Psoas muscle (tissue), 7 donors: ENCODE measurements at regions not wholly inside any gene's neighbourhood (a gene's known extent, or its start where the extent isn't known, plus 50 kb on each side); places are given as distances from the start of the nearest gene placed in this dataset.

ENCODE experiments used
- ATAC-seq, 4 donors: fragments of 200-7000 bp; cut with Tn5 transposase; one replicate each; pipeline ENCODE4 v1.9.1; 2020; ENCODE audit warnings: moderate library complexity in 3 of 4, mild to moderate bottlenecking in 2 of 4
- DNase-seq, 2 donors: peaks; one replicate each; pipeline ENCODE4 v3.0.0-alpha.2; 2020
- H3K27ac ChIP-seq: fragments of 200-600 bp; one replicate; pipeline ENCODE4 v1.8.0; 2022
- H3K27me3 ChIP-seq, 3 donors: fragments of 200-600 bp in 1 of 3; one replicate each; pipeline versions ENCODE4 v1.6.1 to v1.8.0; 2013 to 2022; ENCODE audit warnings: low read length in 2 of 3, mild to moderate bottlenecking in 2 of 3, moderate library complexity in 1 of 3; ENCODE audit not compliant: insufficient read depth in 3 of 3
- H3K36me3 ChIP-seq, 2 donors: fragments of 200-600 bp in 1 of 2; one replicate each; pipeline versions ENCODE4 v1.6.1 to v1.8.0; 2013 to 2022; ENCODE audit warnings: low read depth in 1 of 2, mild to moderate bottlenecking in 1 of 2, moderate library complexity in 1 of 2; ENCODE audit not compliant: insufficient read depth in 1 of 2
- H3K4me1 ChIP-seq: fragments of 200-600 bp; one replicate; pipeline ENCODE4 v1.8.0; 2022
- H3K4me3 ChIP-seq: fragments of 200-600 bp; one replicate; pipeline ENCODE4 v1.8.0; 2022; ENCODE audit warnings: mild to moderate bottlenecking
- H3K9me3 ChIP-seq: fragments of 200-600 bp; one replicate; pipeline ENCODE4 v1.8.0; 2022
- CTCF ChIP-seq: fragments of 200-600 bp; IDR thresholded peaks from one replicate; pipeline ENCODE4 v1.8.0; 2022; ENCODE audit warnings: antibody characterized with exemption
- WGBS, 3 donors: extraction: QIAGEN DNeasy Blood & Tissue Kit; methylation state at CpG; one replicate each; pipeline versions ENCODE4 v1.1.6 to v1.1.7; 2013; 5-methylcytosine and 5-hydroxymethylcytosine counted together
- intact Hi-C, 2 donors: fragments of 100-400 bp; cut with DNase I; formaldehyde crosslinking; loops; one replicate each; pipeline versions ENCODE4 v1.11.0 to v1.14.2; 2022
- donor health status: healthy with polysubstance abuse.
- donor health status: DM: no; HTN: no; CAD: no; lungs with moderate emphysema.
- donor health status: Bipolar disorder and iron deficiency.
- donor health status: healthy.
- donor health status: DM: yes; HTN: yes; CAD: no.
- donor health status: DM: no; HTN: no; CAD: no.
- donor health status: DM: yes; HTN: yes; CAD: no.

DNA sequence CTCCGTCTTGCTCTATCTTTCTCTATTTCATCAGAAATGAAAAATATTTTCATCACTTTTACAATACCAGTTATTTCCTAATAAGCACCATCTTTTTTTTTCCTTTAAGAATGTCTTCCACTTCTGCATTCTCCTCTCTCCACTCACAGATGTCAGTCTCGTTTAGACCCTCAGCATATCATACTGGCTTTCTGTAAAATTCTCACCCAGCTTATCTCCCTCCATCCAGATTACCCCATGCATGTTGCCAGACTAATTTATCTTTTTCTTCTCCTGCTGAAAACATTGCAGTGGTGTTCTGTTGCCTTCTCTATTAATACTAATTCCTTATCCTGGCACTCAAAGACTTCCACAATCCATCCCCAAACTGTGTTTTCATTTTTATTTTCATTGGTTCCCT is 513.8 kb upstream of the KLF12 start:
- no peaks in the 10 kb centered on the region for H3K9me3 ChIP-seq
- intact Hi-C loops, result no loop called here
- no peak for TF ChIP-seq CTCF
- no peak for ATAC-seq
- H3K36me3 ChIP-seq, result no peaks in the 10 kb centered on the region
- DNase-seq, result no peak
- H3K4me3 ChIP-seq, result no peak overlapping the region
- no peak overlapping the region for H3K27ac ChIP-seq
- H3K27me3 ChIP-seq, result no peaks in the 10 kb centered on the region
- no peaks in the 10 kb centered on the region for H3K4me1 ChIP-seq
- 69 to 75% (median 69%) methylated on average over 2 of the region's 2 CpGs for WGBS, 3 donors

DNA sequence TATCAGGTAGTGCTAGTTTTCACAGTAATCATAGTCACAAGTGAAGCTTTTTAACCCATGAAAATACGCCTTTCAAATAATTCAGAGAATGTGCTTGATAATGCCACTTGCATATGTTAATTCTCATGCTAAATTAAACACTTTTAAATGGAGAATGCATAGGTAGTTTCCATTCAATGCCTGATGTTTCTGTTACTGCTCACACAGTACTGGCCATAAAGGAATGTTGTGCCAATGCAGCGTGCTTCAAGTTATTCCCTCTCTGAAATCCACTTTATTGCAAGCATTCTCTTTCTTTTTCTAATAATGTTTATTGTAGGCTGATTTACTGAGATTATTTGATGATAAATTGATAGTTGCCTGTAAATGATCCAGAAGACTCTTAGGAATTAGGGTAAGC is 513.0 kb upstream of the KLF12 start:
- H3K4me3 ChIP-seq, result no peak overlapping the region
- DNase-seq (no peak), ATAC-seq (no peak)
- intact Hi-C loops, result no loop called here
- WGBS, 3 donors, result 88 to 93% (median 91%) methylated on average over 2 of the region's 2 CpGs
- H3K9me3 ChIP-seq, result no peaks in the 10 kb centered on the region
- no peaks in the 10 kb centered on the region for H3K36me3 ChIP-seq
- TF ChIP-seq CTCF, result no peak
- no peak overlapping the region for H3K27ac ChIP-seq
- no peaks in the 10 kb centered on the region for H3K27me3 ChIP-seq
- H3K4me1 ChIP-seq, result no peaks in the 10 kb centered on the region

GRCh38 chr13:74646091-74646490 is 511.9 kb upstream of the KLF12 start:
- TF ChIP-seq CTCF, result no peak
- H3K4me1 ChIP-seq, result no peaks in the 10 kb centered on the region
- no peaks in the 10 kb centered on the region for H3K36me3 ChIP-seq
- no peaks in the 10 kb centered on the region for H3K9me3 ChIP-seq
- DNase-seq, result no peak
- no peak for ATAC-seq
- H3K27me3 ChIP-seq, result no peaks in the 10 kb centered on the region
- H3K27ac ChIP-seq, result no peak overlapping the region
- no peak overlapping the region for H3K4me3 ChIP-seq
- intact Hi-C loops, result no loop called here
- 45 to 53% (median 51%) methylated on average over 3 of the region's 3 CpGs for WGBS, 3 donors

- H3K36me3 ChIP-seq, result no peaks in the 10 kb centered on the region
- H3K9me3 ChIP-seq, result no peaks in the 10 kb centered on the region
- H3K4me1 ChIP-seq, result no peaks in the 10 kb centered on the region
- H3K27me3 ChIP-seq, result no peaks in the 10 kb centered on the region
- intact Hi-C loops, result no loop called here
- ATAC-seq (no peak), DNase-seq (no peak)
- no peak overlapping the region for H3K27ac ChIP-seq
- no peak overlapping the region for H3K4me3 ChIP-seq
- no peak for TF ChIP-seq CTCF
These were observed 511.4 kb upstream of the KLF12 start for GRCh38 chr13:74645586-74645985.

- no peak for TF ChIP-seq CTCF
- WGBS, 3 donors, result 18 to 41% (median 34%) methylated on average over 1 of the region's 1 CpG
- ATAC-seq, result no peak
These were observed 510.0 kb upstream of the KLF12 start for GRCh38 chr13:74644229-74644628.

More at GRCh38 chr13:74644229-74644628, 510.0 kb upstream of the KLF12 start:
- H3K27ac ChIP-seq, result no peak overlapping the region
- H3K4me3 ChIP-seq, result no peak overlapping the region
- H3K4me1 ChIP-seq, result no peaks in the 10 kb centered on the region
- no peaks in the 10 kb centered on the region for H3K9me3 ChIP-seq
- intact Hi-C loops, result no loop called here
- no peak for DNase-seq
- no peaks in the 10 kb centered on the region for H3K36me3 ChIP-seq
- no peaks in the 10 kb centered on the region for H3K27me3 ChIP-seq
